ENCODE measurements at regions not wholly inside any gene's neighbourhood (a gene's known extent, or its start where the extent isn't known, plus 50 kb on each side); places are given as distances from the start of the nearest gene placed in this dataset.
"Not testable (repeated sequence)": the region's sequence is repeated elsewhere in the genome, so short reads cannot be mapped to it uniquely, and the experiment has no call there.

DNA sequence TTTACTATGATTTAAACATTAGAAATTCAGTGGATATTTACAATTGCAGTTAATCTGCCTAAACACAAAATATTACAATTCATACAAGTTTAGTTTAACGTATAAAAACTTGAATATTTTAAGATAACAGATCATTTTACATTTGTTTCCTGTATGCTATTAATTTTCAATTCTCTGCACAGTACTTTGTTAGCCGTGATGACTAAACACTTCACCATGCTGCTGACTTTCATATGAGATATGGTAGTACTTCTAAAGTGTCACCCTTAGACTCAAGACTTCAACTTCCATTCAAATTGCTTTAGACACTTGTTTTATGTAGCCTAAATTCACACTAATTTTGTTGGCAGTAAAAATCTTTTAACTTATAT is 1646.4 kb upstream of the ADGRL3 start:
- Histone ChIP-seq H3K36me3 (ENCODE audit: insufficient read depth, low read length) (no peaks in the 10 kb centered on the region), H3K9ac (ENCODE audit: low read depth, low read length) (no peak overlapping the region), H3K4me1 (ENCODE audit: insufficient read depth, low read length) (no peaks in the 10 kb centered on the region), H3K4me3 (ENCODE audit: low read length) (no peak overlapping the region), H3K27me3 (ENCODE audit: insufficient read depth, low read length) (no peaks in the 10 kb centered on the region), H3K27ac (ENCODE audit: low read depth, low read length) (no peak overlapping the region), H3K9me3 (ENCODE audit: insufficient read depth, low read depth, low read length) (no peaks in the 10 kb centered on the region)
- no CpG with 5 or more reads among the region's 2 CpGs for WGBS

GRCh38 chr4:59556191-59556590 is 1643.9 kb upstream of the ADGRL3 start:
- H3K36me3 ChIP-seq (ENCODE audit: insufficient read depth, low read length); H3K27me3 ChIP-seq (ENCODE audit: insufficient read depth, low read length); H3K4me3 ChIP-seq (ENCODE audit: low read length); H3K9me3 ChIP-seq (ENCODE audit: insufficient read depth, low read depth, low read length); H3K27ac ChIP-seq (ENCODE audit: low read depth, low read length); H3K9ac ChIP-seq (ENCODE audit: low read depth, low read length); H3K4me1 ChIP-seq (ENCODE audit: insufficient read depth, low read length): not testable (repeated sequence)
- 100% methylated on average over 2 of the region's 2 CpGs for WGBS

DNA sequence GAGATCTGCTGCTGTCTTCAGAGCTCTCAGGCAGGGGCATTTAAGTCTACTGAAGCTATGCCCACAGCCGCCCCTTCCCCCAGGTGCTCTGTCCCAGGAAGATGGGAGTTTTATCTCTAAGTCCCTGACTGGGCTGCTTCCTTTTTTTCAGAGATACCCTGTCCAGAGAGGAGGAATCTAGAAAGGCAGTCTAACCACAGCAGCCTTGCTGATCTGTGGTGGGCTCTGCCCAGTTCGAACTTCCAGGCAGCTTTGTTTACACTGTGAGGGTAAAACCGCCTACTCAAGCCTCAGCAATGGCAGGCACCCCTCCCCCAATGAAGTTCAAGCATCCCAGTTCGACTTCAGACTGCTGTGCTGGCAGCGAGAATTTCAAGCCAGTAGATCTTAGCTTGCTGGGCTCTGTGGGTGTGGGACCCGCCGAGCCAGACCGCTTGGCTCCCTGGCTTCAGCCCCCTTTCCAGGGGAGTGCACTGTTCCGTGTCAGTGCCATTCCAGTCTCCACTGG is 1639.9 kb upstream of the ADGRL3 start:
- H3K4me3 ChIP-seq (ENCODE audit: low read length); H3K9me3 ChIP-seq (ENCODE audit: insufficient read depth, low read depth, low read length); H3K27me3 ChIP-seq (ENCODE audit: insufficient read depth, low read length); H3K27ac ChIP-seq (ENCODE audit: low read depth, low read length); H3K9ac ChIP-seq (ENCODE audit: low read depth, low read length); H3K4me1 ChIP-seq (ENCODE audit: insufficient read depth, low read length); H3K36me3 ChIP-seq (ENCODE audit: insufficient read depth, low read length): not testable (repeated sequence)
- WGBS: 70% methylated on average over 9 of the region's 9 CpGs

- Histone ChIP-seq H3K4me1 (ENCODE audit: insufficient read depth, low read length) (no peaks in the 10 kb centered on the region), H3K27ac (ENCODE audit: low read depth, low read length) (no peak overlapping the region), H3K4me3 (ENCODE audit: low read length) (no peak overlapping the region), H3K9me3 (ENCODE audit: insufficient read depth, low read depth, low read length) (no peaks in the 10 kb centered on the region), H3K9ac (ENCODE audit: low read depth, low read length) (no peak overlapping the region), H3K27me3 (ENCODE audit: insufficient read depth, low read length) (no peaks in the 10 kb centered on the region), H3K36me3 (ENCODE audit: insufficient read depth, low read length) (no peaks in the 10 kb centered on the region)
- WGBS: 89% methylated on average over 1 of the region's 1 CpG
Measured at GRCh38 chr4:59565836-59566235, 1634.3 kb upstream of the ADGRL3 start.

GRCh38 chr4:59570860-59571476 is 1629.2 kb upstream of the ADGRL3 start:
- no CpG with 5 or more reads among the region's 2 CpGs for whole genome bisulfite sequencing
- H3K27ac ChIP-seq (ENCODE audit: low read depth, low read length): no peak overlapping the region
- H3K27me3 ChIP-seq (ENCODE audit: insufficient read depth, low read length): no peaks in the 10 kb centered on the region
- H3K4me3 ChIP-seq (ENCODE audit: low read length): no peak overlapping the region
- H3K9ac ChIP-seq (ENCODE audit: low read depth, low read length): no peak overlapping the region
- no peaks in the 10 kb centered on the region for H3K36me3 ChIP-seq (ENCODE audit: insufficient read depth, low read length)
- H3K9me3 ChIP-seq (ENCODE audit: insufficient read depth, low read depth, low read length): no peaks in the 10 kb centered on the region
- H3K4me1 ChIP-seq (ENCODE audit: insufficient read depth, low read length): no peaks in the 10 kb centered on the region

GRCh38 chr4:59571805-59572430 is 1628.2 kb upstream of the ADGRL3 start:
- Histone ChIP-seq H3K9ac (ENCODE audit: low read depth, low read length) (no peak overlapping the region), H3K36me3 (ENCODE audit: insufficient read depth, low read length) (no peaks in the 10 kb centered on the region), H3K4me1 (ENCODE audit: insufficient read depth, low read length) (no peaks in the 10 kb centered on the region), H3K4me3 (ENCODE audit: low read length) (no peak overlapping the region), H3K9me3 (ENCODE audit: insufficient read depth, low read depth, low read length) (no peaks in the 10 kb centered on the region), H3K27ac (ENCODE audit: low read depth, low read length) (no peak overlapping the region), H3K27me3 (ENCODE audit: insufficient read depth, low read length) (no peaks in the 10 kb centered on the region)
- 94% methylated on average over 9 of the region's 9 CpGs for WGBS

DNA sequence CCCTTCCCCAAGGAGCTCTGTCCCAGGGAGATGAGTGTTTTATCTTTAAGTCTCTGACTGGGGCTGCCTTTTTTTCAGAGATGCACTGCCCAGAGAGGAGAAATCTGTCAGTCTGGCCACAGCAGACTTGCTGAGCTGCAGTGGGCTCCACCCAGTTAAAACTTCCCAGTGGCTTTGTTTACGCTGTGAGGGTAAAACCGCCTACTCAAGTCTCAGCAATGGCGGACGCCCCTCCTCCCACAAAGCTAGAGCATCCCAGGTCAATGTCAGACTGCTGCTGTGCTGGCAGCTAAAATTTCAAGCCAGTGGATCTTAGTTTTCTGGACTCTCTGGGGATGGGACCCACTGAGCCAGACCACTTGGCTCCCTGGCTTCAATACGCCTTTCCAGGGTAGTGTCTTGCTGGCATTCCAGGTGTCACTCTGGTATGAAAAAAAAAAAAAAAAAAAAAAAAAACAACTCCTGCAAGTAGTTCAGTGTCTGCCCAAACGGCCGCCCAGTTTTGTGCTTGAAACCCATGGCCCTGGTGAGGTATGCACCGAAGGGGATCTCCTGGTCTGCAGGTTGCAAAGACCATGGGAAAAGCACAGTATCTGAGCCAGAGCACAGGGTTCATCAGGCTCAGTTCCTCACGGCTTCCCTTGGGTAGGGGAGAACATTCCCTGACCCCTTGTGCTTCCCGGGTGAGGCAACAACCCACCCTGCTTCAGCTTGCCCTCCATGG is 1616.1 kb upstream of the ADGRL3 start:
- WGBS: 92% methylated on average over 10 of the region's 10 CpGs
- Histone ChIP-seq H3K9me3 (ENCODE audit: insufficient read depth, low read depth, low read length) (no peaks in the 10 kb centered on the region), H3K4me3 (ENCODE audit: low read length) (no peak overlapping the region), H3K27me3 (ENCODE audit: insufficient read depth, low read length) (no peaks in the 10 kb centered on the region), H3K36me3 (ENCODE audit: insufficient read depth, low read length) (no peaks in the 10 kb centered on the region), H3K27ac (ENCODE audit: low read depth, low read length) (no peak overlapping the region), H3K9ac (ENCODE audit: low read depth, low read length) (no peak overlapping the region), H3K4me1 (ENCODE audit: insufficient read depth, low read length) (peaks cover 3% of the 10 kb centered on the region; the same call in 1 of the 2 replicates)

DNA sequence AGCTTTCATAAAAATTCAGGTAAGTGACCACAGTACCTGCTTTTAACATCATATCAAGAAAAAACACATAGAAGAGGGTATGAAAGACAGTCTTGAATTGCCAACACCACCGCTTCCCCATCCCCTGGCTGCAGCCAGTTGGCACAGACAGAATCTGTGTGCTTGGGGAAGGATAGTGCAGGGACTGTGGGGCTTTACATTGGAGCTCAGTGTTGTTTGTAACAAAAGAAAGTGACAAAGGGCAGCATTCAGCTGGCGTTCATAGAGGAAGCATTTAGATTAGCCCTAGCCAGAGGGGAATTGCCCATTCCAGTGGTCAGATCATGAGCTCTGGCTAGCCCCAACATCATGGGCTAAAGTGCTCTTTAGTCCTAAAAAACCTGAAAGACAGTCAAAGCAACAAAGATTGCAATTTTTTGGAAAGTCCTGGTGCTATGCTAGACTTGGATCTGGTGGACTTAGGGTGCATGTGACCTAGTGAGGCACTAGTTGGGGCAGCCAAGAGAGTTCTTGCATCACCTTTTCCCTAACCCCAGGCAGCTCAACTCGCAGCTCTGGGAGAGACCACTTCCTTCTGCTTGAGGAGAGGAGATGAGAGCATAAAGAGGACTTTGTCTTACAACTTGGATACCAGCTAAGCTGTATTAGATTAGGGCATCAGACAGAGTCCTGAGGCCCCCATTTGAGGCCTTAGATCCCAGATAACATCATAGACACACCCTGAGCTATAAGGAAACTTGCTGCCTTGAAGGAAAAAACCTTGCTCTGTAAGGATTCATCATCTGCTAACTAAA is 1602.4 kb upstream of the ADGRL3 start:
- Histone ChIP-seq H3K9ac (ENCODE audit: low read depth, low read length) (no peak overlapping the region), H3K27me3 (ENCODE audit: insufficient read depth, low read length) (no peaks in the 10 kb centered on the region), H3K36me3 (ENCODE audit: insufficient read depth, low read length) (no peaks in the 10 kb centered on the region), H3K4me1 (ENCODE audit: insufficient read depth, low read length) (no peaks in the 10 kb centered on the region), H3K27ac (ENCODE audit: low read depth, low read length) (no peak overlapping the region), H3K9me3 (ENCODE audit: insufficient read depth, low read depth, low read length) (no peaks in the 10 kb centered on the region), H3K4me3 (ENCODE audit: low read length) (no peak overlapping the region)
- 96% methylated on average over 3 of the region's 3 CpGs for WGBS

- no peak overlapping the region for H3K9ac ChIP-seq (ENCODE audit: low read depth, low read length)
- H3K9me3 ChIP-seq (ENCODE audit: insufficient read depth, low read depth, low read length): no peaks in the 10 kb centered on the region
- no peaks in the 10 kb centered on the region for H3K36me3 ChIP-seq (ENCODE audit: insufficient read depth, low read length)
- WGBS: 93% methylated on average over 1 of the region's 1 CpG
- H3K27ac ChIP-seq (ENCODE audit: low read depth, low read length): no peak overlapping the region
- H3K4me3 ChIP-seq (ENCODE audit: low read length): no peak overlapping the region
- H3K27me3 ChIP-seq (ENCODE audit: insufficient read depth, low read length): no peaks in the 10 kb centered on the region
- H3K4me1 ChIP-seq (ENCODE audit: insufficient read depth, low read length): no peaks in the 10 kb centered on the region
Measured at GRCh38 chr4:59598330-59598618, 1601.9 kb upstream of the ADGRL3 start.

DNA sequence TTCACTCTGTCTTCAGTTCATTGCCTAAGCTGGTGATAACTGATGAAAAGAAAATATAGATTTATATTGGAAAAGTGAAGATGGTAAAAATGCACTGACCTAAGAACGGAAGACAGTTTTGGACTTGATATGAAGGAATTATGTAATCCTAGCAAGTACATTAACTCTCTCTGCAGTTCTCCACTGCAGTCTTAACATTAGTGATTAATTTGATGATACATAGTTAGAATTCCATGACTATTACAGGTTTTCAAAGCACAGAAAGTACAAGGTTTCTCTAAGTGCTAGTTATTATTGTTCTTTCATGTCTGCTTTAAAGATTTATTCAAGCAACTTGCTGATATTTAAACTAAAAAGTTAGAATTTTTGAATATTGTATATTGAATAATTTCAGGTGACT is 1591.7 kb upstream of the ADGRL3 start:
- Histone ChIP-seq H3K27ac (ENCODE audit: low read depth, low read length) (no peak overlapping the region), H3K36me3 (ENCODE audit: insufficient read depth, low read length) (no peaks in the 10 kb centered on the region), H3K4me1 (ENCODE audit: insufficient read depth, low read length) (no peaks in the 10 kb centered on the region), H3K4me3 (ENCODE audit: low read length) (no peak overlapping the region), H3K9me3 (ENCODE audit: insufficient read depth, low read depth, low read length) (no peaks in the 10 kb centered on the region), H3K27me3 (ENCODE audit: insufficient read depth, low read length) (no peaks in the 10 kb centered on the region), H3K9ac (ENCODE audit: low read depth, low read length) (no peak overlapping the region)
- 88% methylated on average over 1 of the region's 1 CpG for WGBS

- Histone ChIP-seq H3K4me1 (ENCODE audit: insufficient read depth, low read length) (no peaks in the 10 kb centered on the region), H3K27ac (ENCODE audit: low read depth, low read length) (no peak overlapping the region), H3K4me3 (ENCODE audit: low read length) (no peak overlapping the region), H3K9ac (ENCODE audit: low read depth, low read length) (no peak overlapping the region), H3K36me3 (ENCODE audit: insufficient read depth, low read length) (no peaks in the 10 kb centered on the region), H3K9me3 (ENCODE audit: insufficient read depth, low read depth, low read length) (no peaks in the 10 kb centered on the region), H3K27me3 (ENCODE audit: insufficient read depth, low read length) (no peaks in the 10 kb centered on the region)
- WGBS: 93% methylated on average over 1 of the region's 1 CpG
Measured at GRCh38 chr4:59612235-59612634, 1587.9 kb upstream of the ADGRL3 start.

Measured in HUES64 (cell line).